ENCODE measurements at regions not wholly inside any gene's neighbourhood (a gene's known extent, or its start where the extent isn't known, plus 50 kb on each side); places are given as distances from the start of the nearest gene placed in this dataset.

DNA sequence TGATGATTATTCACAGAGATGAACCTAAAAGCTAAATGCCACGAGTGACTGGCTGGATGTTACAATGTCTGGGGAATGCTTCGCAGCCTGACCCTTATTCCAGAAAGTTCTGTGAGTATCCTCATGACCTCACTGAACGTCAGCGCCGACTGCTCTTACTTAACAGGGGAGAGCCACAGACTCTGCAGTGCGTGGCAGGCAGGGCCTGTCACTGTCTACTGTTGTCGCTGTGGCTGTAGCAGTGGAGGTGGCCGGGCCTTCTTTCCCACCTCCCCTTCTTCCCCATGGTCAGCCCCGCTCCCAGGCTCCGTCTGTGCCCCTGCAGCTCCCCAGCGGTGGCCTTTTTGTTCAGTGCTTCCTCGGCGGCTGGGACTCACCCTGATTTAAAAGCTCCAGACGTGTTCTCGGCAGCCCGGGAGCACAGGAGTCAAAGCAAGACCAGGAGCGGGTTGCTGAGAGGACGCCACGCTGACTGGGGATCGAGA is 52.2 kb upstream of the TARBP1 start:
- no peak for DNase-seq
- no peak overlapping the region for H3K27ac Mint-ChIP-seq
- H3K4me1 Mint-ChIP-seq, result peaks cover 1 to 5% of the 10 kb centered on the region in 2 donors
- no peak overlapping the region for H3K4me3 Mint-ChIP-seq
- no peaks in the 10 kb centered on the region for H3K36me3 Mint-ChIP-seq
- H3K9me3 Mint-ChIP-seq, result no peaks in the 10 kb centered on the region
- H3K27me3 Mint-ChIP-seq (ENCODE audit: low read depth in 3 of 3), result peaks cover 0 to 23% (median 3%) of the 10 kb centered on the region in 3 donors

DNA sequence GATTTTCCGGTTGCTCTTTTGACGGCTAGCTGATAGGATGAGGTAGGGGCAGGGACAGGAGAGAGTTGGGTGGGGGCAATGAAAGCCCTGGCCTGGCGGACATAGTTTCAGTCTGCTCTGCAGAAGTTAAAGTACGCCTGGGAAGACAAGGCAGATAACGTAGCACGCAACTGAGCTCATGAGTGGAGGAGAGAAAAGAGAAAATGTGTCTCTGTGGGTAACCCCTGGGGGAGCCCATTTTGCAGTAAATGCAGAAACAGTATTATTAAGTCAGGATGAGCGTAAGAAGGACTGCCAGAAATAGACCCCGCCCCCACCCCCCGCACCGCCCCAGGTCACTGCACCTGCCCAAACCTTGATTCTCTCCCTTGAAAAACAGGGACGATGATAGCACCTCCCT is 51.7 kb upstream of the TARBP1 start:
- Mint-ChIP-seq H3K36me3 (no peaks in the 10 kb centered on the region), H3K27ac (peak overlapping the region in 1 of 6 donors; percentile 58), H3K27me3 (ENCODE audit: low read depth in 3 of 3) (peaks cover 0 to 24% (median 3%) of the 10 kb centered on the region in 3 donors), H3K9me3 (no peaks in the 10 kb centered on the region), H3K4me3 (no peak overlapping the region), H3K4me1 (peaks cover 1 to 5% of the 10 kb centered on the region in 2 donors)
- DNase-seq, result no peak

DNA sequence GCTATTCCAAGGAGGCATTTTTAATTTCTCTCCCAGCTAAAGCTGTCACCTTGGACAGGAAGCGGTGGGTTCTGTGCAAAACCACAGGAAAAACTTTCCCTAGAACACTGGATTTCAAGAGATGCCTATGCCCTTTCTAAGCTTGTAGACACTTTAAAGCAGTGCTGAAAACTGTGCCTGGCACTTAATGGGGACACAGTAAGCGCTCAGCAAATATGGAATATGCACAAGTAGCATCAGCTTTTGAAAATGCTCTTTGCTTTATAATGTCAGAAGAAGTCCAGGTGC is 50.9 kb upstream of the TARBP1 start:
- H3K27me3 Mint-ChIP-seq (ENCODE audit: low read depth in 3 of 3), result peaks cover 0 to 31% (median 3%) of the 10 kb centered on the region in 3 donors
- H3K9me3 Mint-ChIP-seq, result no peaks in the 10 kb centered on the region
- H3K27ac Mint-ChIP-seq, result no peak overlapping the region
- no peak for DNase-seq
- no peak overlapping the region for H3K4me3 Mint-ChIP-seq
- H3K36me3 Mint-ChIP-seq, result no peaks in the 10 kb centered on the region
- H3K4me1 Mint-ChIP-seq, result peaks cover 1 to 5% of the 10 kb centered on the region in 2 donors

DNA sequence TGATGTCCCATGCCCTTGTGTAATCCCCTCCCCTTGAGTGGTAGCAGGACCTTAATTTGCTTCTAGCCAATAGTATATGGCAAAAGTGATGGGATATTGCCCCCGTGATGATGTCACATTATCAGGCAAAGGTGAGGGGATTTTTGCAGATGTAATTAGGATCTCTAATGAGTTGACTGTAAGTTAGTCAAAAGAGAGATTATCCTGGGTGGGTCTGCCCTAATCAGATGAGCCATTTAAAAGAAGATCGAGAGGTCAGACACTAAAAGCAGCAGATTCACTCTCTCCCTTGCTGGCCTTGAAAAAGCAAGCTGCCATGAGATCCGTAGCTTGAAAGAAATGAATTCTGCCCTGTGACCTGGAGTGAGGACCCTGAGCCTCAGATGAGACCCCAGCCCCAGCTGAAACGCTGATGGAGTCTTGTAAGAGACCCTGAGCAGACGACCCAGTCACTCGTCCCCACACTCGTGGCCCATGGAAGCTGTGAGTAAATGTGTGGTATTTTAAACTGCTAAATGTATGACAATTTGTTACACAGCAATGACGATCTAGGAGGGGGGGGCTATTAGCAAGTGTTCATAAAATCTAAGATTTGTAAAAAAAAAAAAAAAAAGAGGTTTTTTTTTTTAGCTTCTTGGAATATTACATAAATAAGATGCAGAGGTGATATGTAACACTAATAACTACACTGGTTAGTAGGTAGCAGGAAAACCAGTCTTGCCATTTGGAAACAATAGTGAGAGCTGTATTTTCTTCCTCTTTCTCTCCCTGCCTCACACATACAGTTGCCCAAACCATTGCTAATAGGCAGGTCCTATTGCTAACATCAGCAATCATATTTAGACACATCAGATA is 50.3 kb upstream of the TARBP1 start:
- H3K27me3 Mint-ChIP-seq (ENCODE audit: low read depth in 3 of 3), result peaks cover 0 to 31% (median 3%) of the 10 kb centered on the region in 3 donors
- no peak for DNase-seq
- H3K27ac Mint-ChIP-seq, result no peak overlapping the region
- H3K9me3 Mint-ChIP-seq, result no peaks in the 10 kb centered on the region
- no peak overlapping the region for H3K4me3 Mint-ChIP-seq
- H3K4me1 Mint-ChIP-seq, result peaks cover 1 to 5% of the 10 kb centered on the region in 2 donors
- H3K36me3 Mint-ChIP-seq, result no peaks in the 10 kb centered on the region

Measured in immature natural killer cell (primary cell).